ENCODE measurements at regions not wholly inside any gene's neighbourhood (a gene's known extent, or its start where the extent isn't known, plus 50 kb on each side); places are given as distances from the start of the nearest gene placed in this dataset.

DNA sequence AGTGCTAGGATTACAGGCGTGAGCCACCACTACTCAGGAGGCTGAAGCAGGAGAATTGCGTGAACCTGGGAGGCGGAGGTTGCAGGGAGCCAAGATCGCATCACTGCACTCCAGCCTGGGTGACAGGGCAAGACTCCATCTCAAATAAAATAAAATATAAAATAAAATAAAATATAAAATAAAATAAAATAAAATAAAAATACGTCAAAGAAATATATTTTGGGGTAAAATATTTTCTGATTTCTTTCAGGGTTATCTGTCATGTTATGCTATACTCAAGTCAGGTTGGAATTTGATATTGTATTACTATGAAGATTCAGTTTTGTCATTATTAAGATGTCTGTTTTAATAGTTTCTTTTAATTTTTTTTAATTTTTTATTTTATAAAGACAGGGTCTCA, 99.4 kb upstream of the GHITM start:
- TF ChIP-seq POLR2A (IDR thresholded peaks at IDR 0.05) (no peak), CTCF (IDR thresholded peaks at IDR 0.05) (no peak)
